Calu3 (cell line): ENCODE measurements at regions not wholly inside any gene's neighbourhood (a gene's known extent, or its start where the extent isn't known, plus 50 kb on each side); places are given as distances from the start of the nearest gene placed in this dataset.

Experiments used
- BruUV-seq: library from RNA; stranded (reverse); fragments of 400-500 nt; replicated peaks from 2 replicates; lab custom pipeline; 2021; lab: Mats Ljungman, UMichigan
- CTCF ChIA-PET: fragments of 300-600 bp; sonication (Branson Sonifier 250); formaldehyde crosslinking; loops from one replicate; lab custom pipeline; 2022; ENCODE audit warnings: antibody characterized with exemption; lab: Charles Lee
- DNase-seq: peaks from one replicate; pipeline ENCODE4 v3.0.0; 2022
- H3K27ac Mint-ChIP-seq: one replicate; pipeline ENCODE4 v1.8.0; 2022; ENCODE audit warnings: mixed read lengths; ENCODE audit not compliant: unreplicated experiment
- H3K27me3 Mint-ChIP-seq: one replicate; pipeline ENCODE4 v1.8.0; 2022; ENCODE audit warnings: mixed read lengths; ENCODE audit not compliant: unreplicated experiment
- H3K36me3 Mint-ChIP-seq: one replicate; pipeline ENCODE4 v1.8.0; 2022; ENCODE audit warnings: mild to moderate bottlenecking, moderate library complexity, mixed read lengths; ENCODE audit not compliant: insufficient read depth, unreplicated experiment
- H3K4me1 Mint-ChIP-seq: one replicate; pipeline ENCODE4 v1.8.0; 2022; ENCODE audit warnings: mild to moderate bottlenecking, low read depth, mixed read lengths; ENCODE audit not compliant: unreplicated experiment
- H3K4me3 Mint-ChIP-seq: one replicate; pipeline ENCODE4 v1.8.0; 2022; ENCODE audit warnings: mild to moderate bottlenecking, low read depth, moderate library complexity, mixed read lengths; ENCODE audit not compliant: unreplicated experiment
- H3K9me3 Mint-ChIP-seq: one replicate; pipeline ENCODE4 v1.8.0; 2022; ENCODE audit warnings: low read depth, mixed read lengths; ENCODE audit not compliant: unreplicated experiment
- intact Hi-C: fragments of 100-400 bp; cut with micrococcal nuclease; formaldehyde crosslinking; loops from one replicate; pipeline ENCODE4 v1.10.0; 2022; ENCODE audit not compliant: unreplicated experiment
- TF ChIP-seq, protein P1 (sequence below): fragments of 200-600 bp; IDR thresholded peaks from one replicate; pipeline ENCODE4 v1.8.0; 2022; ENCODE audit warnings: antibody characterized with exemption; ENCODE audit not compliant: unreplicated experiment

GRCh38 chr4:180809439-180809838 is 1433.8 kb upstream of the TENM3 start:
- no peak for DNase-seq
- TF ChIP-seq, protein P1, sequence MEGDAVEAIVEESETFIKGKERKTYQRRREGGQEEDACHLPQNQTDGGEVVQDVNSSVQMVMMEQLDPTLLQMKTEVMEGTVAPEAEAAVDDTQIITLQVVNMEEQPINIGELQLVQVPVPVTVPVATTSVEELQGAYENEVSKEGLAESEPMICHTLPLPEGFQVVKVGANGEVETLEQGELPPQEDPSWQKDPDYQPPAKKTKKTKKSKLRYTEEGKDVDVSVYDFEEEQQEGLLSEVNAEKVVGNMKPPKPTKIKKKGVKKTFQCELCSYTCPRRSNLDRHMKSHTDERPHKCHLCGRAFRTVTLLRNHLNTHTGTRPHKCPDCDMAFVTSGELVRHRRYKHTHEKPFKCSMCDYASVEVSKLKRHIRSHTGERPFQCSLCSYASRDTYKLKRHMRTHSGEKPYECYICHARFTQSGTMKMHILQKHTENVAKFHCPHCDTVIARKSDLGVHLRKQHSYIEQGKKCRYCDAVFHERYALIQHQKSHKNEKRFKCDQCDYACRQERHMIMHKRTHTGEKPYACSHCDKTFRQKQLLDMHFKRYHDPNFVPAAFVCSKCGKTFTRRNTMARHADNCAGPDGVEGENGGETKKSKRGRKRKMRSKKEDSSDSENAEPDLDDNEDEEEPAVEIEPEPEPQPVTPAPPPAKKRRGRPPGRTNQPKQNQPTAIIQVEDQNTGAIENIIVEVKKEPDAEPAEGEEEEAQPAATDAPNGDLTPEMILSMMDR = no peak
- H3K36me3 Mint-ChIP-seq = no peaks in the 10 kb centered on the region
- BruUV-seq = no TSS peak
- no peak overlapping the region for H3K27ac Mint-ChIP-seq
- intact Hi-C loops = no loop called here
- H3K27me3 Mint-ChIP-seq = no peaks in the 10 kb centered on the region
- no peaks in the 10 kb centered on the region for H3K9me3 Mint-ChIP-seq
- CTCF ChIA-PET = interaction anchor here (0.7 kb wide), 1 partner anchor 761 kb away, joined by 3 read pairs; no protein-coding TSS in a partner anchor
- H3K4me3 Mint-ChIP-seq = no peak overlapping the region
- H3K4me1 Mint-ChIP-seq = no peaks in the 10 kb centered on the region

GRCh38 chr4:180810581-180810980 is 1432.6 kb upstream of the TENM3 start:
- CTCF ChIA-PET = no interaction called here

DNA sequence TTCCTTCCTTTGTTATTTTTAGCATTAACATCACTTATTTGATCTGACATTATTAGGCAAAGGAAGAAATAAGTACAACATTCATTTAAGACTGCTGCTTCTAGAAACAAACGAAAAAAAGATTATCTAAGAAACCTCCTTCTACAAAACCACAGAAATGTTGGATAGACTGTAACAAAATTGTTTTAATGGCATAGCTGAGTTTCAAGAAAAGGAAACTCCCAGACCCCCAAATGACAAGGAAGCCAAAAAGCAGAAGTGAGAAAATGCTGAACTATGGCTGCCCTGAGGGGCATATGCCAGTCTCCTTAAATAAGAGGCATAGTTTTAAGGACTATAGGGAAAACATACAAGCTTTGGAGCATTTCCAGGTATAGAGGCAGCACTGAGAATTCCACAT is 1431.6 kb upstream of the TENM3 start:
- H3K4me3 Mint-ChIP-seq = no peak overlapping the region
- H3K9me3 Mint-ChIP-seq = no peaks in the 10 kb centered on the region
- no peak for DNase-seq
- H3K27ac Mint-ChIP-seq = no peak overlapping the region
- H3K4me1 Mint-ChIP-seq = no peaks in the 10 kb centered on the region
- no TSS peak for BruUV-seq
- CTCF ChIA-PET = interaction anchor here (0.7 kb wide), 1 partner anchor 143 kb away, joined by 3 read pairs; no protein-coding TSS in a partner anchor
- no peaks in the 10 kb centered on the region for H3K36me3 Mint-ChIP-seq
- TF ChIP-seq, protein P1 = no peak
- no peaks in the 10 kb centered on the region for H3K27me3 Mint-ChIP-seq
- intact Hi-C loops = no loop called here

More at GRCh38 chr4:180810581-180810980, 1432.6 kb upstream of the TENM3 start:
- Mint-ChIP-seq H3K36me3 (no peaks in the 10 kb centered on the region), H3K27ac (no peak overlapping the region), H3K27me3 (no peaks in the 10 kb centered on the region), H3K9me3 (no peaks in the 10 kb centered on the region), H3K4me1 (no peaks in the 10 kb centered on the region), H3K4me3 (no peak overlapping the region)
- no TSS peak for BruUV-seq
- no peak for DNase-seq
- TF ChIP-seq, protein P1 = no peak
- intact Hi-C loops = no loop called here

DNA sequence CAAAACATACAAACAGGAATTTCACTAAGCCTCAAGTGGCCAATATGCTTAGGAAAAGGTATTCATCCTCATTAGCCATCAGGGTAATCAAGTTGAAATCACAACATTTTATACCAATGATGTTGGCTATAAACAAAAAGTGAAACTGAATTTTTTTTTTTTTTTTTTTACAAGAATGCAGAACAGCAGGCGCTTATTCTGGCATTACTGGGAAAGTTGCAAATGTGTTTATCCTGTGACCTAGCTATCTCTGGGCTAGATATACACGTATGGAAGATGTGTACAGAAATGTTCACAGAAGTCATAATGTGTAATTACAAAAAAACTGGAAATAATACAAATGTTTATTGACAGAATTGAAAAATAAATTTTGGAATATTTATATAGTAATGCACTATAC is 1430.4 kb upstream of the TENM3 start:
- no peaks in the 10 kb centered on the region for H3K4me1 Mint-ChIP-seq
- no peaks in the 10 kb centered on the region for H3K27me3 Mint-ChIP-seq
- TF ChIP-seq, protein P1 = no peak
- no peaks in the 10 kb centered on the region for H3K36me3 Mint-ChIP-seq
- CTCF ChIA-PET = no interaction called here
- no peak overlapping the region for H3K27ac Mint-ChIP-seq
- no peaks in the 10 kb centered on the region for H3K9me3 Mint-ChIP-seq
- no TSS peak for BruUV-seq
- DNase-seq = no peak
- intact Hi-C loops = no loop called here
- H3K4me3 Mint-ChIP-seq = no peak overlapping the region
